SK-N-SH treated with all-trans-retinoic acid at 6 μM for 48 hours (cell line): ENCODE measurements at regions not wholly inside any gene's neighbourhood (a gene's known extent, or its start where the extent isn't known, plus 50 kb on each side); places are given as distances from the start of the nearest gene placed in this dataset.

Source experiments
- ATAC-seq: fragments of 200-7000 bp; cut with Tn5 transposase; 3 replicates; pipeline ENCODE4 v1.9.1; 2020; ENCODE audit warnings: mild to moderate bottlenecking, moderate library complexity
- ARNTL ChIP-seq: fragments of 450-650 bp; formaldehyde crosslinking; IDR thresholded peaks from 2 replicates; pipeline ENCODE4 v1.5.0; 2020; ENCODE audit warnings: low read depth, mild to moderate bottlenecking, moderate library complexity, borderline replicate concordance
- CSDC2 ChIP-seq: fragments of 250-450 bp; sonication (Bioruptor Pico); IDR thresholded peaks from 2 replicates; pipeline ENCODE4 v1.5.0; 2020; ENCODE audit warnings: mild to moderate bottlenecking, moderate library complexity
- GLIS3 ChIP-seq: fragments of 250-450 bp; sonication (Bioruptor Pico); IDR thresholded peaks from 2 replicates; pipeline ENCODE4 v1.5.0; 2020; ENCODE audit warnings: mild to moderate bottlenecking, moderate library complexity
- OSR1 ChIP-seq: fragments of 250-450 bp; sonication (Bioruptor Pico); IDR thresholded peaks from 2 replicates; pipeline ENCODE4 v1.8.0; 2022; ENCODE audit warnings: moderate library complexity, mild to moderate bottlenecking, inconsistent platforms
- PPARA ChIP-seq: fragments of 250-450 bp; sonication (Bioruptor Pico); IDR thresholded peaks from 2 replicates; pipeline ENCODE4 v1.5.0; 2020; ENCODE audit warnings: mild to moderate bottlenecking, borderline replicate concordance
- RARB ChIP-seq: fragments of 250-450 bp; sonication (Bioruptor Pico); IDR thresholded peaks from 2 replicates; pipeline ENCODE4 v1.8.0; 2021; ENCODE audit warnings: mild to moderate bottlenecking, moderate library complexity
- SNAI2 ChIP-seq: fragments of 250-450 bp; sonication (Bioruptor Pico); IDR thresholded peaks from 2 replicates; pipeline ENCODE4 v1.5.0; 2020; ENCODE audit warnings: mild to moderate bottlenecking, moderate library complexity
- TCF4 ChIP-seq: fragments of 250-450 bp; sonication (Bioruptor Pico); IDR thresholded peaks from 2 replicates; pipeline ENCODE4 v1.8.0; 2021; ENCODE audit warnings: mild to moderate bottlenecking, moderate library complexity, borderline replicate concordance
- TOX ChIP-seq: fragments of 250-450 bp; sonication (Bioruptor Pico); IDR thresholded peaks from 2 replicates; pipeline ENCODE4 v1.8.0; 2021; ENCODE audit warnings: mild to moderate bottlenecking, moderate library complexity, borderline replicate concordance
- ZC3H10 ChIP-seq: fragments of 250-450 bp; sonication (Bioruptor Pico); IDR thresholded peaks from 2 replicates; pipeline ENCODE4 v1.5.1; 2021; ENCODE audit warnings: mild to moderate bottlenecking, moderate library complexity
- ZFP3 ChIP-seq: fragments of 250-450 bp; sonication (Bioruptor Pico); IDR thresholded peaks from 2 replicates; pipeline ENCODE4 v1.5.0; 2020; ENCODE audit warnings: mild to moderate bottlenecking, moderate library complexity
- ZFP30 ChIP-seq: fragments of 450-650 bp; formaldehyde crosslinking; IDR thresholded peaks from 2 replicates; pipeline ENCODE4 v1.5.0; 2022; ENCODE audit warnings: mild to moderate bottlenecking, moderate library complexity
- ZNF565 ChIP-seq: fragments of 450-650 bp; formaldehyde crosslinking; conservative IDR thresholded peaks from 2 replicates; pipeline ENCODE4 v1.5.0; 2020; ENCODE audit warnings: low read depth, mild to moderate bottlenecking, moderate library complexity
- ZNF70 ChIP-seq: fragments of 450-650 bp; formaldehyde crosslinking; IDR thresholded peaks from 2 replicates; pipeline ENCODE4 v1.5.0; 2020; ENCODE audit warnings: mild to moderate bottlenecking, moderate library complexity
- ZNF8 ChIP-seq: fragments of 450-650 bp; formaldehyde crosslinking; IDR thresholded peaks from 2 replicates; pipeline ENCODE4 v1.5.0; 2020; ENCODE audit warnings: mild to moderate bottlenecking, moderate library complexity
- TF ChIP-seq, protein P1 (sequence below): fragments of 250-450 bp; sonication (Bioruptor Pico); IDR thresholded peaks from 2 replicates; pipeline ENCODE4 v1.5.0; 2020; ENCODE audit warnings: mild to moderate bottlenecking, moderate library complexity
- TF ChIP-seq, protein P2 (sequence below): fragments of 250-450 bp; sonication (Bioruptor Pico); IDR thresholded peaks from 2 replicates; pipeline ENCODE4 v1.8.0; 2021; ENCODE audit warnings: low read depth, mild to moderate bottlenecking, moderate library complexity, borderline replicate concordance
- TF ChIP-seq, protein P3 (sequence below): fragments of 250-450 bp; sonication (Bioruptor Pico); IDR thresholded peaks from 2 replicates; pipeline ENCODE4 v1.8.0; 2020; ENCODE audit warnings: mild to moderate bottlenecking, moderate library complexity, borderline replicate concordance
- TF ChIP-seq, protein P4 (sequence below): fragments of 250-450 bp; sonication (Bioruptor Pico); IDR thresholded peaks from 2 replicates; pipeline ENCODE4 v1.5.1; 2020; ENCODE audit warnings: low read depth, mild to moderate bottlenecking, moderate library complexity
- TF ChIP-seq, protein P5 (sequence below): fragments of 250-450 bp; sonication (Bioruptor Pico); IDR thresholded peaks from 2 replicates; pipeline ENCODE4 v1.5.1; 2021; ENCODE audit warnings: mild to moderate bottlenecking, moderate library complexity

DNA sequence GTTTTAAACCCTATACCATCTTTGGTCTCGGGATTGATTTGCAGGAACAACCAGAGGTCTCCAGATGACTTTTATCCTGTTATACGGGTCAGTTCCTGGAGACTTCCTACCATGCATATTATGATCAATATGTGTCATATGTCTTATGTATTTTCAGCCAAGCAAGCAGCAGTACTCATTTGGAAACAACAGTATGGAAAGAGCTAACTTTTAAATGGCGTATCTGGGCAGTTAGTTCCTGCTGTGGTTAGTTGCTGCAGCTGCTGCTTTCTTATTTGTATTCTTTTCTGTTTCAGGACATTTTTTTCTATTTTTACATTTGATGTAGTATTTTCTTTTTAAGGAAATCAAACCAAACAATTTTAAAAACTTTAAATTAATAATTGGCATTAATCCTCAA, 207.5 kb downstream of the MANEA start:
- TF ChIP-seq ZNF8 (CRISPR knock-in tag): no peak
- TF ChIP-seq, protein P1, sequence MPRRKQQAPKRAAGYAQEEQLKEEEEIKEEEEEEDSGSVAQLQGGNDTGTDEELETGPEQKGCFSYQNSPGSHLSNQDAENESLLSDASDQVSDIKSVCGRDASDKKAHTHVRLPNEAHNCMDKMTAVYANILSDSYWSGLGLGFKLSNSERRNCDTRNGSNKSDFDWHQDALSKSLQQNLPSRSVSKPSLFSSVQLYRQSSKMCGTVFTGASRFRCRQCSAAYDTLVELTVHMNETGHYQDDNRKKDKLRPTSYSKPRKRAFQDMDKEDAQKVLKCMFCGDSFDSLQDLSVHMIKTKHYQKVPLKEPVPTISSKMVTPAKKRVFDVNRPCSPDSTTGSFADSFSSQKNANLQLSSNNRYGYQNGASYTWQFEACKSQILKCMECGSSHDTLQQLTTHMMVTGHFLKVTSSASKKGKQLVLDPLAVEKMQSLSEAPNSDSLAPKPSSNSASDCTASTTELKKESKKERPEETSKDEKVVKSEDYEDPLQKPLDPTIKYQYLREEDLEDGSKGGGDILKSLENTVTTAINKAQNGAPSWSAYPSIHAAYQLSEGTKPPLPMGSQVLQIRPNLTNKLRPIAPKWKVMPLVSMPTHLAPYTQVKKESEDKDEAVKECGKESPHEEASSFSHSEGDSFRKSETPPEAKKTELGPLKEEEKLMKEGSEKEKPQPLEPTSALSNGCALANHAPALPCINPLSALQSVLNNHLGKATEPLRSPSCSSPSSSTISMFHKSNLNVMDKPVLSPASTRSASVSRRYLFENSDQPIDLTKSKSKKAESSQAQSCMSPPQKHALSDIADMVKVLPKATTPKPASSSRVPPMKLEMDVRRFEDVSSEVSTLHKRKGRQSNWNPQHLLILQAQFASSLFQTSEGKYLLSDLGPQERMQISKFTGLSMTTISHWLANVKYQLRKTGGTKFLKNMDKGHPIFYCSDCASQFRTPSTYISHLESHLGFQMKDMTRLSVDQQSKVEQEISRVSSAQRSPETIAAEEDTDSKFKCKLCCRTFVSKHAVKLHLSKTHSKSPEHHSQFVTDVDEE (CRISPR knock-in tag): no peak
- ATAC-seq: no peak

DNA sequence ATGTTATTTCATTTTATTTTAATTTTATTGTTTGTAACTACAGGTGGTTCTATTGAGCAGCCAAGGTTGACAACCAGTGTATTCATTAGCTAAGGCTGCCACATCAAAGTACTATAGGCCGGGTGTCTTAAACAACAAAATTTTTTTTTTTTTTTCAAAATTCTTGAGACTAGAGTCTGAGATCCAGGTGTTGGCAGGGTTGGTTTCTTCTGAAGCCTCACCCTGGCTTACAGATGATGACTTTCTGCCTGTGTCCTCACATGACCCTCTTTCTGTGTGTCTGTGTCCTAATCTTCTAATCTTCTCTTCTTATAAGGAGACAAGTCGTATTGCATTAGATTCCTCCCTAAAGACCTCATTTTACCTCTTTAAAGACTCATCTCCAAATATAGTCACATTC, 208.4 kb downstream of the MANEA start:
- TF ChIP-seq ZNF8 (CRISPR knock-in tag) (no peak), TCF4 (CRISPR knock-in tag) (no peak), PPARA (CRISPR knock-in tag) (no peak), SNAI2 (CRISPR knock-in tag) (no peak), OSR1 (CRISPR knock-in tag) (no peak), ZFP3 (CRISPR knock-in tag) (no peak), ARNTL (CRISPR knock-in tag) (no peak), ZFP30 (CRISPR knock-in tag) (no peak), RARB (CRISPR knock-in tag) (no peak), GLIS3 (no peak), ZNF70 (CRISPR knock-in tag) (no peak), TOX (CRISPR knock-in tag) (no peak)
- TF ChIP-seq, protein P2, sequence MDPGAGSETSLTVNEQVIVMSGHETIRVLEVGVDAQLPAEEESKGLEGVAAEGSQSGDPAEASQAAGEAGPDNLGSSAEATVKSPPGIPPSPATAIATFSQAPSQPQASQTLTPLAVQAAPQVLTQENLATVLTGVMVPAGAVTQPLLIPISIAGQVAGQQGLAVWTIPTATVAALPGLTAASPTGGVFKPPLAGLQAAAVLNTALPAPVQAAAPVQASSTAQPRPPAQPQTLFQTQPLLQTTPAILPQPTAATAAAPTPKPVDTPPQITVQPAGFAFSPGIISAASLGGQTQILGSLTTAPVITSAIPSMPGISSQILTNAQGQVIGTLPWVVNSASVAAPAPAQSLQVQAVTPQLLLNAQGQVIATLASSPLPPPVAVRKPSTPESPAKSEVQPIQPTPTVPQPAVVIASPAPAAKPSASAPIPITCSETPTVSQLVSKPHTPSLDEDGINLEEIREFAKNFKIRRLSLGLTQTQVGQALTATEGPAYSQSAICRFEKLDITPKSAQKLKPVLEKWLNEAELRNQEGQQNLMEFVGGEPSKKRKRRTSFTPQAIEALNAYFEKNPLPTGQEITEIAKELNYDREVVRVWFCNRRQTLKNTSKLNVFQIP (CRISPR knock-in tag): no peak
- TF ChIP-seq, protein P3, sequence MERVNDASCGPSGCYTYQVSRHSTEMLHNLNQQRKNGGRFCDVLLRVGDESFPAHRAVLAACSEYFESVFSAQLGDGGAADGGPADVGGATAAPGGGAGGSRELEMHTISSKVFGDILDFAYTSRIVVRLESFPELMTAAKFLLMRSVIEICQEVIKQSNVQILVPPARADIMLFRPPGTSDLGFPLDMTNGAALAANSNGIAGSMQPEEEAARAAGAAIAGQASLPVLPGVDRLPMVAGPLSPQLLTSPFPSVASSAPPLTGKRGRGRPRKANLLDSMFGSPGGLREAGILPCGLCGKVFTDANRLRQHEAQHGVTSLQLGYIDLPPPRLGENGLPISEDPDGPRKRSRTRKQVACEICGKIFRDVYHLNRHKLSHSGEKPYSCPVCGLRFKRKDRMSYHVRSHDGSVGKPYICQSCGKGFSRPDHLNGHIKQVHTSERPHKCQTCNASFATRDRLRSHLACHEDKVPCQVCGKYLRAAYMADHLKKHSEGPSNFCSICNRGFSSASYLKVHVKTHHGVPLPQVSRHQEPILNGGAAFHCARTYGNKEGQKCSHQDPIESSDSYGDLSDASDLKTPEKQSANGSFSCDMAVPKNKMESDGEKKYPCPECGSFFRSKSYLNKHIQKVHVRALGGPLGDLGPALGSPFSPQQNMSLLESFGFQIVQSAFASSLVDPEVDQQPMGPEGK: no peak
- TF ChIP-seq, protein P4, sequence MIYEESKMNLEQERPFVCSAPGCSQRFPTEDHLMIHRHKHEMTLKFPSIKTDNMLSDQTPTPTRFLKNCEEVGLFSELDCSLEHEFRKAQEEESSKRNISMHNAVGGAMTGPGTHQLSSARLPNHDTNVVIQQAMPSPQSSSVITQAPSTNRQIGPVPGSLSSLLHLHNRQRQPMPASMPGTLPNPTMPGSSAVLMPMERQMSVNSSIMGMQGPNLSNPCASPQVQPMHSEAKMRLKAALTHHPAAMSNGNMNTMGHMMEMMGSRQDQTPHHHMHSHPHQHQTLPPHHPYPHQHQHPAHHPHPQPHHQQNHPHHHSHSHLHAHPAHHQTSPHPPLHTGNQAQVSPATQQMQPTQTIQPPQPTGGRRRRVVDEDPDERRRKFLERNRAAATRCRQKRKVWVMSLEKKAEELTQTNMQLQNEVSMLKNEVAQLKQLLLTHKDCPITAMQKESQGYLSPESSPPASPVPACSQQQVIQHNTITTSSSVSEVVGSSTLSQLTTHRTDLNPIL (CRISPR knock-in tag): no peak
- TF ChIP-seq, protein P1 (CRISPR knock-in tag): no peak
- TF ChIP-seq, all 23 proteins: peak for 0
- no peak for ATAC-seq

DNA sequence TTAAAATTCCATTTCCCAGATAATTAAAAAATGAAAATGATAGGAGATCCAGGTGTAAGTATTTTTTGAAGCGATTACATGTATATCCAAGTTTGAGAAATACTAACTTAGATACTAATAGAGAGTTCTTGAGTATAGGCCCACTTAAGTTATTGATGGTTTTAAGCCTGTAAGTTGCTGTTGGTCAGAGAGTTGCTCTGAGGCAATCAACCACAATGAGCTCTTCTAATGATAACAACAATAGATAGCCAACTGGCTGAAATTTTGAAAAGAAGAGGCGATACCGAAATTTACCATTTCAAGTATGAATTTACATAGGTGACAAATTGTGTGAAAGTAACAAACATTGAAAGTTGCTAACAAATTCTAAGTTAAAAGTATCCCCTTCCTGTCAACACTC, 209.5 kb downstream of the MANEA start:
- no peak for ATAC-seq
- TF ChIP-seq TCF4 (CRISPR knock-in tag) (no peak), ZNF70 (CRISPR knock-in tag) (no peak), CSDC2 (CRISPR knock-in tag) (no peak), ZNF8 (CRISPR knock-in tag) (no peak), ZC3H10 (CRISPR knock-in tag) (no peak), ZNF565 (CRISPR knock-in tag) (no peak), GLIS3 (no peak)
- TF ChIP-seq, protein P2 (CRISPR knock-in tag): no peak
- TF ChIP-seq, protein P5, sequence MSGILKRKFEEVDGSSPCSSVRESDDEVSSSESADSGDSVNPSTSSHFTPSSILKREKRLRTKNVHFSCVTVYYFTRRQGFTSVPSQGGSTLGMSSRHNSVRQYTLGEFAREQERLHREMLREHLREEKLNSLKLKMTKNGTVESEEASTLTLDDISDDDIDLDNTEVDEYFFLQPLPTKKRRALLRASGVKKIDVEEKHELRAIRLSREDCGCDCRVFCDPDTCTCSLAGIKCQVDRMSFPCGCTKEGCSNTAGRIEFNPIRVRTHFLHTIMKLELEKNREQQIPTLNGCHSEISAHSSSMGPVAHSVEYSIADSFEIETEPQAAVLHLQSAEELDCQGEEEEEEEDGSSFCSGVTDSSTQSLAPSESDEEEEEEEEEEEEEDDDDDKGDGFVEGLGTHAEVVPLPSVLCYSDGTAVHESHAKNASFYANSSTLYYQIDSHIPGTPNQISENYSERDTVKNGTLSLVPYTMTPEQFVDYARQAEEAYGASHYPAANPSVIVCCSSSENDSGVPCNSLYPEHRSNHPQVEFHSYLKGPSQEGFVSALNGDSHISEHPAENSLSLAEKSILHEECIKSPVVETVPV: no peak
- TF ChIP-seq, protein P1 (CRISPR knock-in tag): no peak
